Caco-2 (cell line): ENCODE measurements at regions not wholly inside any gene's neighbourhood (a gene's known extent, or its start where the extent isn't known, plus 50 kb on each side); places are given as distances from the start of the nearest gene placed in this dataset.

Experiments used
- BruUV-seq: library from RNA; stranded (reverse); fragments of 400-500 nt; replicated peaks from 2 replicates; lab custom pipeline; 2021; lab: Mats Ljungman, UMichigan
- CTCF ChIA-PET: fragments of 300-600 bp; sonication (Branson Sonifier 250); formaldehyde crosslinking; loops from one replicate; lab custom pipeline; 2022; ENCODE audit warnings: antibody characterized with exemption; lab: Charles Lee
- POLR2A ChIA-PET: fragments of 300-600 bp; sonication (Branson Sonifier 250); formaldehyde crosslinking; loops from one replicate; lab custom pipeline; 2022; ENCODE audit warnings: antibody characterized with exemption; lab: Charles Lee
- DNase-seq, 2 experiments: peaks; one replicate each; pipeline versions ENCODE4 v3.0.0 to v3.0.0-alpha.2; 2020 to 2022
- H3K27me3 ChIP-seq: replicated peaks from 2 replicates; pipeline ENCODE4 v1.6.0; 2011; ENCODE audit warnings: low read length; ENCODE audit not compliant: control insufficient read depth, insufficient read depth
- H3K36me3 ChIP-seq: 2 replicates; pipeline ENCODE4 v1.5.1; 2011; ENCODE audit warnings: low read length; ENCODE audit not compliant: control insufficient read depth, insufficient read depth
- H3K4me1 ChIP-seq: fragments of 250-450 bp; sonication (Bioruptor Pico); 2 replicates; pipeline ENCODE4 v1.5.1; 2020; ENCODE audit warnings: mild to moderate bottlenecking
- H3K4me3 ChIP-seq: 2 replicates; pipeline ENCODE4 v1.5.1; 2011; ENCODE audit warnings: low read depth, mild to moderate bottlenecking, control low read depth, low read length
- H3K9me3 ChIP-seq: fragments of 250-450 bp; sonication (Bioruptor Pico); 2 replicates; pipeline ENCODE4 v1.5.1; 2020; ENCODE audit warnings: mild to moderate bottlenecking, moderate library complexity
- H3K27ac Mint-ChIP-seq: one replicate; pipeline ENCODE4 v1.8.0; 2022; ENCODE audit warnings: mixed read lengths; ENCODE audit not compliant: unreplicated experiment
- H3K27me3 Mint-ChIP-seq: one replicate; pipeline ENCODE4 v1.8.0; 2022; ENCODE audit warnings: mixed read lengths; ENCODE audit not compliant: insufficient read depth, unreplicated experiment
- H3K36me3 Mint-ChIP-seq: one replicate; pipeline ENCODE4 v1.8.0; 2022; ENCODE audit warnings: mild to moderate bottlenecking, mixed read lengths; ENCODE audit not compliant: insufficient read depth, unreplicated experiment
- H3K4me1 Mint-ChIP-seq: one replicate; pipeline ENCODE4 v1.8.0; 2022; ENCODE audit warnings: low read depth, mixed read lengths; ENCODE audit not compliant: unreplicated experiment
- H3K4me3 Mint-ChIP-seq: one replicate; pipeline ENCODE4 v1.8.0; 2022; ENCODE audit warnings: mild to moderate bottlenecking, moderate library complexity, mixed read lengths; ENCODE audit not compliant: unreplicated experiment
- H3K9me3 Mint-ChIP-seq: one replicate; pipeline ENCODE4 v1.8.0; 2022; ENCODE audit warnings: mixed read lengths; ENCODE audit not compliant: unreplicated experiment
- CTCF ChIP-seq, 2 experiments: fragments of 200-600 bp in 1 of 2; IDR thresholded peaks; 1 replicate in 1 of 2; 2 replicates in 1 of 2; pipeline versions ENCODE4 v1.5.1 to v1.8.0; 2011 to 2022; ENCODE audit warnings: antibody characterized with exemption in 1 of 2, control low read depth in 1 of 2, inconsistent platforms in 1 of 2, low read depth in 1 of 2, low read length in 1 of 2, mild to moderate bottlenecking in 1 of 2, moderate library complexity in 1 of 2; ENCODE audit not compliant: insufficient read depth in 1 of 2, severe bottlenecking in 1 of 2, unreplicated experiment in 1 of 2
- intact Hi-C: fragments of 100-400 bp; cut with micrococcal nuclease; formaldehyde crosslinking; loops from one replicate; pipeline ENCODE4 v1.10.0; 2022; ENCODE audit not compliant: unreplicated experiment

GRCh38 chr1:170224469-170224868 lies 78.7 kb downstream of the NTMT2 start:
- BruUV-seq: no TSS peak
- Mint-ChIP-seq H3K36me3 (no peaks in the 10 kb centered on the region), H3K27ac (no peak overlapping the region), H3K27me3 (peaks cover 3% of the 10 kb centered on the region), H3K4me1 (peaks cover 12% of the 10 kb centered on the region), H3K9me3 (peaks cover 9% of the 10 kb centered on the region), H3K4me3 (no peak overlapping the region)
- ChIA-PET POLR2A (no interaction called here), CTCF (no interaction called here)
- Histone ChIP-seq H3K4me3 (no peak overlapping the region), H3K9me3 (no peaks in the 10 kb centered on the region), H3K36me3 (no peaks in the 10 kb centered on the region), H3K4me1 (peaks cover 10% of the 10 kb centered on the region; the same call in 1 of the 2 replicates), H3K27me3 (no peaks in the 10 kb centered on the region)
- TF ChIP-seq CTCF (IDR thresholded peaks at IDR 0.05; ENCODE audit: insufficient read depth in 1 of 2, low read depth in 1 of 2, low read length in 1 of 2, severe bottlenecking in 1 of 2, unreplicated experiment in 1 of 2): no peak
- intact Hi-C loops: no loop called here
- no peak for DNase-seq

GRCh38 chr1:170225781-170226530 lies 80.2 kb downstream of the NTMT2 start:
- no peaks in the 10 kb centered on the region for H3K9me3 ChIP-seq
- H3K9me3 Mint-ChIP-seq: peaks cover 9% of the 10 kb centered on the region
- TF ChIP-seq CTCF (IDR thresholded peaks at IDR 0.05; ENCODE audit: insufficient read depth in 1 of 2, low read depth in 1 of 2, low read length in 1 of 2, severe bottlenecking in 1 of 2, unreplicated experiment in 1 of 2): no peak
- ChIA-PET CTCF (no interaction called here), POLR2A (no interaction called here)
- no peak for DNase-seq
- intact Hi-C loops: no loop called here
- no peak overlapping the region for H3K4me3 ChIP-seq
- 0 out of 2 replicates have a peak, but pooled peaks cover 2% of the 10 kb centered on the region for H3K4me1 ChIP-seq
- no peak overlapping the region for H3K27ac Mint-ChIP-seq
- H3K36me3 ChIP-seq: no peaks in the 10 kb centered on the region
- no TSS peak for BruUV-seq
- no peaks in the 10 kb centered on the region for H3K36me3 Mint-ChIP-seq
- no peak overlapping the region for H3K4me3 Mint-ChIP-seq
- peaks cover 1% of the 10 kb centered on the region for H3K4me1 Mint-ChIP-seq
- H3K27me3 ChIP-seq: no peaks in the 10 kb centered on the region
- peaks cover 3% of the 10 kb centered on the region for H3K27me3 Mint-ChIP-seq

- H3K36me3 ChIP-seq: no peaks in the 10 kb centered on the region
- no TSS peak for BruUV-seq
- Mint-ChIP-seq H3K27me3 (peaks cover 3% of the 10 kb centered on the region), H3K27ac (no peak overlapping the region), H3K4me3 (no peak overlapping the region), H3K9me3 (peaks cover 9% of the 10 kb centered on the region), H3K36me3 (no peaks in the 10 kb centered on the region), H3K4me1 (no peaks in the 10 kb centered on the region)
- intact Hi-C loops: no loop called here
- H3K4me1 ChIP-seq: no peaks in the 10 kb centered on the region
- H3K9me3 ChIP-seq: no peaks in the 10 kb centered on the region
- no peak for DNase-seq
- no peaks in the 10 kb centered on the region for H3K27me3 ChIP-seq
- POLR2A ChIA-PET: no interaction called here
- TF ChIP-seq CTCF (IDR thresholded peaks at IDR 0.05; ENCODE audit: insufficient read depth in 1 of 2, low read depth in 1 of 2, low read length in 1 of 2, severe bottlenecking in 1 of 2, unreplicated experiment in 1 of 2): no peak
- CTCF ChIA-PET: no interaction called here
- no peak overlapping the region for H3K4me3 ChIP-seq
These were observed 81.0 kb downstream of the NTMT2 start for GRCh38 chr1:170226767-170227166.
